ENCODE measurements at regions not wholly inside any gene's neighbourhood (a gene's known extent, or its start where the extent isn't known, plus 50 kb on each side); places are given as distances from the start of the nearest gene placed in this dataset.

- TF ChIP-seq CTCF (IDR thresholded peaks at IDR 0.05; ENCODE audit: extremely low read depth in 1 of 2, insufficient read depth in 1 of 2, low read depth in 1 of 2, low read length in 2 of 2): no peak
- TF ChIP-seq EZH2 (IDR thresholded peaks at IDR 0.05; ENCODE audit: borderline replicate concordance, low read depth, low read length, severe bottlenecking): no peak
- no peak for TF ChIP-seq FOS (IDR thresholded peaks at IDR 0.05; ENCODE audit: borderline replicate concordance, insufficient read depth, low read length)
Measured at GRCh38 chr1:90359994-90360393, 357.1 kb downstream of the BARHL2 start.

Data from endothelial cell of umbilical vein (primary cell).